ENCODE measurements at regions not wholly inside any gene's neighbourhood (a gene's known extent, or its start where the extent isn't known, plus 50 kb on each side); places are given as distances from the start of the nearest gene placed in this dataset.

DNA sequence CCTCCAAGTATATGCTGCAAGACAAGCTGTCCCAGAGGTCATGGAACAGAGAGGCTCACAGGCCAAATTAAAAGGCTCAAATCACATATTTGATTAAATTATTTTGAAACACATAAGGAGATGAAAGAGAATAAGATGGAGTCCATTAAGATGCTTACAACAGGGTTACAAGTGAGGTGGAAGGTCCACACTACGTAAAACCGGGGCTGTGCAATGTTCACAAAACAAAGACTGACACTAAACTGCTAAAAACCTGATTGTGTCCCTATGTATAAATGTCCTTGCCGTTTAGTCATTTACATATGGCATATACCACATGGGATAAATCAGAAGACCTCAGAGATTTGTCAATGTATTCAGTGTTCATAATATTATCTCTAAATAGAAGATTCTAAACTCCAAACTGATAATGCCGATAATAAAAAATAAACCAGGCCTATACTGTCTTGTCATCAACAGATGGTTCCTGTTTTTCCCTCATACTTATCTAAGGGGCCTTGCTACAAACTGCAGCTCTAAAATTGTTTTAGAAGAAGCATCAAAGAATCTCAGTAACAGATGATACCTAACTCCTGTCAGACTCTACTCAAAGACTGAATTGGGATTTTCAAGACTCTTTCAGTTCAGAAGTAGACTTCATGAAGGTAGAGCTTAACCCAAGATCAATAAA is 51.8 kb upstream of the RIPOR2 start:
- 59% methylated on average over 4 of the region's 4 CpGs for WGBS
- no peak overlapping the region for H3K27ac ChIP-seq (ENCODE audit: low read depth)
- H3K4me3 ChIP-seq (ENCODE audit: low read depth, low read length), result no peak overlapping the region
- no peak for DNase-seq (ENCODE audit: extremely low spot score)
- H3K4me1 ChIP-seq (ENCODE audit: insufficient read depth), result peaks cover 1% of the 10 kb centered on the region
- H3K36me3 ChIP-seq (ENCODE audit: insufficient read depth), result no peaks in the 10 kb centered on the region

DNA sequence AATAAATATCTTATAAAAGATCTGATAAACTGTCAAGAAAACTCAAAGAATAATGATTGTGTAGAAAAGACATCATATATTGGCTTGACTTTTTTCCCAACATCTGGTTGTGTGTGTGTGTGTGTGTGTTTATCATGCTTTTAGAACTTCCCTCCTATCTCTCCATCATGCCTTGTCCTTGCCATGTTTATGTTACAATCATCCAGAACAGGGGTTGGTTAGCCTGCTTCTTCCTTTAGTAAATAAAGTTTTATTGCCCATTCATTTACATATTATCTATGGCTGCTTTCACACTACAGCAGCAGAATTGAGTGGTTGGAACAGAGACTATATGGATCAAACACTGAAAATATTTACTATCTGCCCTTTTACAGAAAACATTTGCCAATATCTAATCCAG is 52.8 kb upstream of the RIPOR2 start:
- H3K4me1 ChIP-seq (ENCODE audit: insufficient read depth), result peaks cover 1% of the 10 kb centered on the region
- no peak for DNase-seq (ENCODE audit: extremely low spot score)
- no peaks in the 10 kb centered on the region for H3K36me3 ChIP-seq (ENCODE audit: insufficient read depth)
- H3K4me3 ChIP-seq (ENCODE audit: low read depth, low read length), result no peak overlapping the region
- no peak overlapping the region for H3K27ac ChIP-seq (ENCODE audit: low read depth)

DNA sequence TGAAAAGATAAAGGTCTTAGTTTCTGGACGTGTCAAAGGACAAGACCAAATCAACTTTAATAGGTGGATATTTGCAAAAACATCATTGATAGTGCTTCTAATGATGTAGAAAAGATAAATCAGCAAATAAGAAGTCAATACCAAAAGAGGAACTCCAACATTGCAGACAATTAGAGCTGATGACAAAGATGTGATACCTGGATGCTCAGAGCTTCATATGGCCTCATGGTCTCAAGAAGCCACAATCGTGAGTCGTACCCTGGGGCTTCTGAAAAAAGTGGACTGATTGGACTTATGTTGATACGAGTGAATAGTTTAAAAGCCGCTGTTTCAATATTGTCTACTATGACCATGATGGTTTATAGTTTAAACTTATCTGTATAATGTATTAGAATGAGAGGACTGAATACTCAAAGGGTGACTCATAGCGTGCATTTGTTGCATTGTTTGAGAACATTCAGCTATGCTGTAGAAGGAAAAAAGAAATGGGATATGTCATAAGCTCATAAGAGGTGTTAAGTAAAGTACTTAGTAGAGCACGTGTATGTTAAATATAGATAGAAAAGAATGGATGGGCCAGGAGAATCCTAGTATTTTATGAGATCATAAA is 54.6 kb upstream of the RIPOR2 start:
- 76% methylated on average over 7 of the region's 7 CpGs for WGBS
- H3K4me3 ChIP-seq (ENCODE audit: low read depth, low read length), result no peak overlapping the region
- H3K36me3 ChIP-seq (ENCODE audit: insufficient read depth), result no peaks in the 10 kb centered on the region
- no peak overlapping the region for H3K27ac ChIP-seq (ENCODE audit: low read depth)
- no peak for DNase-seq (ENCODE audit: extremely low spot score)
- H3K4me1 ChIP-seq (ENCODE audit: insufficient read depth), result peaks cover 1% of the 10 kb centered on the region

- Histone ChIP-seq H3K4me1 (ENCODE audit: insufficient read depth) (no peaks in the 10 kb centered on the region), H3K27ac (ENCODE audit: low read depth) (no peak overlapping the region), H3K4me3 (ENCODE audit: low read depth, low read length) (no peak overlapping the region), H3K36me3 (ENCODE audit: insufficient read depth) (no peaks in the 10 kb centered on the region)
- 96% methylated on average over 4 of the region's 4 CpGs for WGBS
- DNase-seq (ENCODE audit: extremely low spot score), result no peak
Measured at GRCh38 chr6:24990944-24991809, 55.4 kb upstream of the RIPOR2 start.

DNA sequence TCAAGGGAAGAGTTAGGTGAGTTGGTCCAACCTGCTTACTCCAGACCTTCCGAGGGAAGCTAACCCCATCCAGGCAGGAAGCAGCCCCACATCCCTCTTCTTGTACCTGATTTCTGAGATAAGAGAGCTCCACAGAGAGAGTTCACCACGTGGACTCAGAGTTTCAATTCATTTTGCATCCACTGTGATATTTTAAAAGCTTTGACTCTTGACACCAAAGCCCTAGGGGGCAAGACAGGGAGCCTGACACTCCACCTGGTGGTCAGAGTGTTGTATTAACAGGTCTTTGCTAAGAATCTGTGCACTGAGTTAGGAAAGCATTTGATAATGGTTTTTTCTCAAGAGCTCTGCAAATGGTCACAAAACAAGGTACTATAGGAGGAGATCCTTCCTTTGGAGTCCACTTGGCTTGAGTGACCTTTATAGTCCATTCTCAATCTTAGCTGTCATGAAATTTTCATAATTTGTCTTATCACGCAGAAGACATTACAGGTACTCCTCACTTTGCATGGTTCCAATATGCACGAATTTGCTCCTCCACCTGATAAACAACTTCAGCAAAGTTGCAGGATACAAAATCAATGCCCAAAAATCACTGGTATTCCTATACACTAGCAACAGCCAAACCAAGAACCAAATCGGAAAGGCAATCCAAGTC is 56.2 kb upstream of the RIPOR2 start:
- no peak for DNase-seq (ENCODE audit: extremely low spot score)
- WGBS, result 81% methylated on average over 5 of the region's 5 CpGs

DNA sequence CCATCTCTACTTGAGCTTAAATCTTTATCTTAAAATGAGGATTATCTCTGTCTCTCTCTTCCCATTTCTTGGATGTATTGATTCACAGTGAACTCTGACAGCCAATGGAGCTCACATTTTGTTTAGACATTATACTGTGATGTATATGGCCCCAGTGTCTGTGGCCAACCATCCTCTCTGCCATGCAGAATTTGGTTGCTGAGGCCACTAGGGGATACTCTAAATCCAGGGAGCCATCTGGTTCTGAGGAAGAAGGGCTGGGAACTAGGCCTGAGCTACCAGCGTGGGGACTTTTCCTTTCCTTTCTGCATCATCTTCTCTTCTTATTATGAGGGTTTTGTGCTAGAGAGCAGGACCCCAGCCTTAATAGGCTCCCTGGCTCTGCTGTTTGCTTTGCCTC is 59.1 kb upstream of the RIPOR2 start:
- no peaks in the 10 kb centered on the region for H3K36me3 ChIP-seq (ENCODE audit: insufficient read depth)
- no peak for DNase-seq (ENCODE audit: extremely low spot score)
- WGBS, result 91% methylated on average over 1 of the region's 1 CpG
- H3K4me3 ChIP-seq (ENCODE audit: low read depth, low read length), result no peak overlapping the region
- H3K4me1 ChIP-seq (ENCODE audit: insufficient read depth), result no peaks in the 10 kb centered on the region
- H3K27ac ChIP-seq (ENCODE audit: low read depth), result no peak overlapping the region

More for the DNA sequence above, 56.2 kb upstream of the RIPOR2 start:
- Histone ChIP-seq H3K27ac (ENCODE audit: low read depth) (no peak overlapping the region), H3K4me3 (ENCODE audit: low read depth, low read length) (no peak overlapping the region), H3K4me1 (ENCODE audit: insufficient read depth) (no peaks in the 10 kb centered on the region), H3K36me3 (ENCODE audit: insufficient read depth) (no peaks in the 10 kb centered on the region)

DNA sequence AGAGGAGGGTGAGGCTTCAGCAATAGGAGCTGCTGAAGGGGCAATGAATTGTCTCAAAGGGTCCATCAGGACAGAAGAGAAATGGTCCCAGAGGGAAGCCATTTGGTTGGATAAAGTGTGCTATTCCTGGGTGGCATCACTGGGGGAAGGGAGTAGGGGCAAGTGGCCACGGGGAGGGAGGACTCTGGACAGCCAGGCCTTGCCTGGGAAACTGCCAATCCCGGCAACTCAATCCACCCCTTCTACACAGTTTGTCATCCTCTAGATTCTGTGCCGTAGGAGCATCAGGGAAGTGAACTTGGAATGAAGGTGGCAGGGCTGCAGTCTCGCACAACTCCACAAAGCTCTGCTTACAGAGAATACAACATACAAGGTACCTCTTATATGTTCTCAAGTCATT is 59.5 kb upstream of the RIPOR2 start:
- 85% methylated on average over 4 of the region's 4 CpGs for WGBS
- no peaks in the 10 kb centered on the region for H3K4me1 ChIP-seq (ENCODE audit: insufficient read depth)
- DNase-seq (ENCODE audit: extremely low spot score), result no peak

DNA sequence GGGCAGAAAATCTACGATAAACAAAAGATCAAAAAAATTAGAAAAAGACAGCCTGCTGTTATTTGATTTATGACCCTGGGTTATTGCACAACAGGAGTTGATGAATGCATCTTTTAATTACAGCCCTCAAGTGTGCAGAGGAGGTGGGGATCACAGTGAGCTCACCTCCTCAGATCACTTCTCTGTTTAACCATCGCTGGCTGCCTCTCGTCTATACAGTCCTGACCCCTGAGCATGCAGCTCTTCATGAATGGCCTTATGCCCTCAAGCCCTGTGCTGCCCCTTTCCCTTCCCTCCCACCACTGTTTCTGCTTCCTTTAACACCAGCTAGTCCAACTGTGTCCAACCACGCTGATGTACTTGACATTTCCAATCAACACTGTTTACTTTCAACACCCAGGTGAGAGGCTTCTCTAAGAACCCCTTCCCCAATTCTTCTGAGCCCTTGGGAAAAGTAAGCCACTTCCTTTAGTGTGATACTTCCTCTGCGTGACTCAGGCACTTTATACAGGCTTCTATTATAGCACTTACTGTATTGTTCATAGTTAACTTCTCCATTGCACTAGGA is 60.6 kb upstream of the RIPOR2 start:
- DNase-seq (ENCODE audit: extremely low spot score), result no peak
- no peak overlapping the region for H3K4me3 ChIP-seq (ENCODE audit: low read depth, low read length)
- H3K36me3 ChIP-seq (ENCODE audit: insufficient read depth), result no peaks in the 10 kb centered on the region
- H3K4me1 ChIP-seq (ENCODE audit: insufficient read depth), result no peaks in the 10 kb centered on the region
- WGBS, result 78% methylated on average over 5 of the region's 5 CpGs
- H3K27ac ChIP-seq (ENCODE audit: low read depth), result no peak overlapping the region

More for the DNA sequence above, 59.5 kb upstream of the RIPOR2 start:
- H3K27ac ChIP-seq (ENCODE audit: low read depth), result no peak overlapping the region
- no peaks in the 10 kb centered on the region for H3K36me3 ChIP-seq (ENCODE audit: insufficient read depth)
- no peak overlapping the region for H3K4me3 ChIP-seq (ENCODE audit: low read depth, low read length)

- 73% methylated on average over 1 of the region's 1 CpG for WGBS
- DNase-seq (ENCODE audit: extremely low spot score), result no peak
- Histone ChIP-seq H3K27ac (ENCODE audit: low read depth) (no peak overlapping the region), H3K36me3 (ENCODE audit: insufficient read depth) (no peaks in the 10 kb centered on the region), H3K4me1 (ENCODE audit: insufficient read depth) (no peaks in the 10 kb centered on the region), H3K4me3 (ENCODE audit: low read depth, low read length) (no peak overlapping the region)
Measured at GRCh38 chr6:24997231-24997630, 61.5 kb upstream of the RIPOR2 start.

GRCh38 chr6:24997905-24998304 is 62.1 kb upstream of the RIPOR2 start:
- H3K36me3 ChIP-seq (ENCODE audit: insufficient read depth), result no peaks in the 10 kb centered on the region
- 80% methylated on average over 3 of the region's 3 CpGs for WGBS
- no peak for DNase-seq (ENCODE audit: extremely low spot score)
- H3K27ac ChIP-seq (ENCODE audit: low read depth), result no peak overlapping the region
- no peak overlapping the region for H3K4me3 ChIP-seq (ENCODE audit: low read depth, low read length)
- H3K4me1 ChIP-seq (ENCODE audit: insufficient read depth), result no peaks in the 10 kb centered on the region

DNA sequence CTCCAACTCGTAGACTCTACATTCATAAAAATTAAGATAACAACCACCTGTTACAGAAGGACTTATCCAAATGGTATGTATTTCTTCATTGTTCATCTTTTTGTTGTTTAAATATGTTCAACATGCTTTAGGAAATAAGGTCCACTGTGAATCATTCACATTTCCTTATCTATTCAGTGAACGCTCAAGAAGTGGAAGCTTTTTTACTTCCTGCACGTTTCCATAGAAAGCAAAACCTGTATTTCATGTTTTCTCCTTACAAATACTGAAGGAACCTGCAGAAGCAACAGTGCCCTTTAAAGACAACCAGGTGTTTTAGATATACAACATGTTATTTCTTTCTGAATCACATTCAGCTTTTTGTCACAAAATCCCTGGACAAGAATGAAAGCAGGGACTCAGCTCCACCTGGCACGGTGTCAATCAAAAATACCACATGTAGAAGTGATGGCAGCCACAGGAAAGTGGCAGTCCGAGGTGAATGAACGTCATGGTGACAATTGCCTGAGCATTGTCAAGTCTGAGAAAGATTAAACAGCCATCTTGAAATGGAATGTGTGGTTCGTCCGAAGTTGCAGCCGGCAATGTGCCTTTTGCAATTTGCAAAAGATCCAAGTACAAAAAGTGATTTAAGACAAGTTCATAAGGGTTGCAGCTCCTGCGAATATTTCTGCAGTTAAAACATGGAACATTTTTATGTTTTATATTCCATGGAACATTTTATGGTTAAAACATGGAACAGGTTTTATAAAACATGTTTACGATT is 66.7 kb upstream of the RIPOR2 start:
- H3K36me3 ChIP-seq (ENCODE audit: insufficient read depth), result no peaks in the 10 kb centered on the region
- no peak overlapping the region for H3K27ac ChIP-seq (ENCODE audit: low read depth)

GRCh38 chr6:25004357-25004756 is 68.6 kb upstream of the RIPOR2 start:
- H3K27ac ChIP-seq (ENCODE audit: low read depth), result no peak overlapping the region
- no peaks in the 10 kb centered on the region for H3K4me1 ChIP-seq (ENCODE audit: insufficient read depth)
- no peak for DNase-seq (ENCODE audit: extremely low spot score)
- no peak overlapping the region for H3K4me3 ChIP-seq (ENCODE audit: low read depth, low read length)
- WGBS, result 92% methylated on average over 2 of the region's 2 CpGs
- no peaks in the 10 kb centered on the region for H3K36me3 ChIP-seq (ENCODE audit: insufficient read depth)

More for the DNA sequence above, 66.7 kb upstream of the RIPOR2 start:
- no peaks in the 10 kb centered on the region for H3K4me1 ChIP-seq (ENCODE audit: insufficient read depth)
- 31% methylated on average over 11 of the region's 11 CpGs for WGBS
- no peak for DNase-seq (ENCODE audit: extremely low spot score)
- no peak overlapping the region for H3K4me3 ChIP-seq (ENCODE audit: low read depth, low read length)

DNA sequence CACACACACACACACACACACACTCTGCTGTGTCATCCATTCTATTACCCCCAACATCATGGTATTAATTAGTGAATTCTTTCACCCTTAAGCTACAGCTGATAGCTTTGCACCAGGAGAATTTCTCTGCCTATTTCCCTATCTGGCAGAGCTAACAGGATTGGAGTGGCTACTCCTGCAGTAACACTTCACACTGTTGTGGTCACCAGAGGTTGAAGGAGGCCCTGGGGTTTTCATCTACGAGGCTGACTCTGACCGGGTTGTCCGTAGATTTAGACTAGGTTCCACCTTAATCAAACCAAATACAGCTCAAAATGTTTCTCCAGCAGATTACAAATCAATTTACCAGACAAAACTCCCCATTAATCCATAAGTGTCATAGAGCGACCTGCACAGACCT is 69.2 kb upstream of the RIPOR2 start:
- Histone ChIP-seq H3K27ac (ENCODE audit: low read depth) (no peak overlapping the region), H3K4me1 (ENCODE audit: insufficient read depth) (no peaks in the 10 kb centered on the region), H3K36me3 (ENCODE audit: insufficient read depth) (no peaks in the 10 kb centered on the region), H3K4me3 (ENCODE audit: low read depth, low read length) (no peak overlapping the region)
- DNase-seq (ENCODE audit: extremely low spot score), result no peak
- WGBS, result 89% methylated on average over 4 of the region's 4 CpGs
